NCI-H2196 treated with DMSO at 0.1 percent for 48 hours (cell line): ENCODE measurements at regions not wholly inside any gene's neighbourhood (a gene's known extent, or its start where the extent isn't known, plus 50 kb on each side); places are given as distances from the start of the nearest gene placed in this dataset.
"Not testable (repeated sequence)": the region's sequence is repeated elsewhere in the genome, so short reads cannot be mapped to it uniquely, and the experiment has no call there.

Source experiments
- DNase-seq: peaks from one replicate; lab custom pipeline; 2025; ENCODE audit not compliant: unreplicated experiment; lab: John Stamatoyannopoulos, UW

GRCh38 chr7:149930374-149931068 is 56.8 kb downstream of the ATP6V0E2 start:
- DNase-seq, result not testable (repeated sequence)

- not testable (repeated sequence) for DNase-seq
Measured at GRCh38 chr7:149933776-149934175, 60.0 kb downstream of the ATP6V0E2 start.

- not testable (repeated sequence) for DNase-seq
Measured at GRCh38 chr7:149947346-149947745, 73.6 kb downstream of the ATP6V0E2 start.

GRCh38 chr7:149948444-149948843 is 74.7 kb downstream of the ATP6V0E2 start:
- DNase-seq, result not testable (repeated sequence)

GRCh38 chr7:149949863-149950577 is 76.3 kb downstream of the ATP6V0E2 start:
- not testable (repeated sequence) for DNase-seq

GRCh38 chr7:149950578-149950924 is 76.8 kb downstream of the ATP6V0E2 start:
- DNase-seq, result not testable (repeated sequence)

- not testable (repeated sequence) for DNase-seq
Measured at GRCh38 chr7:149951579-149951978, 77.8 kb downstream of the ATP6V0E2 start.

GRCh38 chr7:149958880-149959279 is 85.1 kb downstream of the ATP6V0E2 start:
- DNase-seq, result not testable (repeated sequence)

- not testable (repeated sequence) for DNase-seq
Measured at GRCh38 chr7:149960863-149961262, 87.1 kb downstream of the ATP6V0E2 start.

- DNase-seq, result not testable (repeated sequence)
Measured at GRCh38 chr7:149961878-149962277, 88.1 kb downstream of the ATP6V0E2 start.

GRCh38 chr7:149962685-149963319 is 89.0 kb downstream of the ATP6V0E2 start:
- not testable (repeated sequence) for DNase-seq

GRCh38 chr7:149963985-149964384 is 90.2 kb downstream of the ATP6V0E2 start:
- DNase-seq, result not testable (repeated sequence)

GRCh38 chr7:149966444-149966843 is 92.7 kb downstream of the ATP6V0E2 start:
- DNase-seq, result not testable (repeated sequence)

- not testable (repeated sequence) for DNase-seq
Measured at GRCh38 chr7:149972977-149973376, 99.2 kb downstream of the ATP6V0E2 start.

- not testable (repeated sequence) for DNase-seq
Measured at GRCh38 chr7:149973681-149974080, 99.9 kb downstream of the ATP6V0E2 start.

- not testable (repeated sequence) for DNase-seq
Measured at GRCh38 chr7:149975608-149976007, 101.8 kb downstream of the ATP6V0E2 start.

GRCh38 chr7:149978537-149978936 is 104.8 kb downstream of the ATP6V0E2 start:
- not testable (repeated sequence) for DNase-seq

GRCh38 chr7:149978944-149979343 is 105.2 kb downstream of the ATP6V0E2 start:
- DNase-seq, result not testable (repeated sequence)

- DNase-seq, result not testable (repeated sequence)
Measured at GRCh38 chr7:149982537-149983112, 108.9 kb downstream of the ATP6V0E2 start.

- not testable (repeated sequence) for DNase-seq
Measured at GRCh38 chr7:149986866-149987265, 113.1 kb downstream of the ATP6V0E2 start.

GRCh38 chr7:149991652-149992302 is 118.0 kb downstream of the ATP6V0E2 start:
- not testable (repeated sequence) for DNase-seq
